Right kidney (tissue), 1 donor: ENCODE measurements at regions not wholly inside any gene's neighbourhood (a gene's known extent, or its start where the extent isn't known, plus 50 kb on each side); places are given as distances from the start of the nearest gene placed in this dataset.
A peak's percentile ranks its signal among the peaks of the same experiment; 100 is the strongest.

Source experiments
- DNase-seq: peaks from one replicate; pipeline ENCODE4 v3.0.0-alpha.2; 2016

GRCh38 chr22:44613196-44613595, 88.8 kb upstream of the PRR5 start:
- DNase-seq = no peak

- no peak for DNase-seq
Observed at GRCh38 chr22:44611880-44612496, 90.0 kb upstream of the PRR5 start.

GRCh38 chr22:44610071-44610470, 91.9 kb upstream of the PRR5 start:
- no peak for DNase-seq

GRCh38 chr22:44609400-44609988, 92.5 kb upstream of the PRR5 start:
- DNase-seq = no peak

- no peak for DNase-seq
Observed at GRCh38 chr22:44608597-44609399, 93.2 kb upstream of the PRR5 start.

- no peak for DNase-seq
Observed at GRCh38 chr22:44606126-44606525, 95.9 kb upstream of the PRR5 start.

- no peak for DNase-seq
Observed at GRCh38 chr22:44605486-44605885, 96.5 kb upstream of the PRR5 start.

- no peak for DNase-seq
Observed at GRCh38 chr22:44604991-44605390, 97.0 kb upstream of the PRR5 start.

GRCh38 chr22:44604455-44604854, 97.5 kb upstream of the PRR5 start:
- no peak for DNase-seq

GRCh38 chr22:44603767-44604166, 98.2 kb upstream of the PRR5 start:
- DNase-seq = no peak

- DNase-seq = no peak
Observed at GRCh38 chr22:44601725-44602124, 100.3 kb upstream of the PRR5 start.

- DNase-seq = no peak
Observed at GRCh38 chr22:44601189-44601588, 100.8 kb upstream of the PRR5 start.

GRCh38 chr22:44600207-44600785, 101.7 kb upstream of the PRR5 start:
- no peak for DNase-seq

GRCh38 chr22:44599500-44600140, 101.6 kb upstream of the RTL6 start:
- DNase-seq = no peak

- no peak for DNase-seq
Observed at GRCh38 chr22:44599084-44599483, 101.1 kb upstream of the RTL6 start.

- DNase-seq = peak; percentile 55
Observed at GRCh38 chr22:44597616-44598015, 99.6 kb upstream of the RTL6 start.

- peak; percentile 56 for DNase-seq
Observed at GRCh38 chr22:44596396-44597125, 98.5 kb upstream of the RTL6 start.

- DNase-seq = no peak
Observed at GRCh38 chr22:44595841-44596341, 97.9 kb upstream of the RTL6 start.

- no peak for DNase-seq
Observed at GRCh38 chr22:44594951-44595350, 96.9 kb upstream of the RTL6 start.

GRCh38 chr22:44592824-44593148, 94.8 kb upstream of the RTL6 start:
- no peak for DNase-seq

- DNase-seq = no peak
Observed at GRCh38 chr22:44592126-44592823, 94.2 kb upstream of the RTL6 start.
